Left lung (tissue), 4 donors: ENCODE measurements at regions not wholly inside any gene's neighbourhood (a gene's known extent, or its start where the extent isn't known, plus 50 kb on each side); places are given as distances from the start of the nearest gene placed in this dataset.
"Not testable (repeated sequence)": the region's sequence is repeated elsewhere in the genome, so short reads cannot be mapped to it uniquely, and the experiment has no call there.

ENCODE experiments used
- ATAC-seq: fragments of 200-7000 bp; cut with Tn5 transposase; one replicate; pipeline ENCODE4 v1.9.1; 2020; ENCODE audit warnings: moderate library complexity
- DNase-seq, 4 donors: peaks; one replicate each; pipeline ENCODE4 v3.0.0-alpha.2; 2013 to 2020
- H3K27ac ChIP-seq, 2 donors: fragments of 200-600 bp; sonication (generic) in 1 of 2; one replicate each; pipeline versions ENCODE4 v1.5.0 to v1.8.0; 2020 to 2021
- H3K27me3 ChIP-seq, 2 donors: fragments of 200-600 bp; sonication (generic) in 1 of 2; one replicate each; pipeline versions ENCODE4 v1.5.0 to v1.8.0; 2020 to 2021
- H3K36me3 ChIP-seq, 2 donors: fragments of 200-600 bp; sonication (generic) in 1 of 2; one replicate each; pipeline versions ENCODE4 v1.5.0 to v1.8.0; 2020 to 2021
- H3K4me1 ChIP-seq, 2 donors: fragments of 200-600 bp; one replicate each; pipeline ENCODE4 v1.8.0; 2021
- H3K4me3 ChIP-seq, 2 donors: fragments of 200-600 bp; sonication (generic) in 1 of 2; one replicate each; pipeline versions ENCODE4 v1.5.0 to v1.8.0; 2020 to 2021; ENCODE audit warnings: mild to moderate bottlenecking in 1 of 2
- H3K9me3 ChIP-seq, 2 donors: fragments of 200-600 bp; sonication (generic) in 1 of 2; one replicate each; pipeline versions ENCODE4 v1.5.0 to v1.8.0; 2020 to 2021
- CTCF ChIP-seq, 2 donors: fragments of 200-600 bp; sonication (generic) in 1 of 2; IDR thresholded peaks; one replicate each; pipeline versions ENCODE4 v1.5.0 to v1.8.0; 2021; ENCODE audit warnings: antibody characterized with exemption in 2 of 2
- intact Hi-C, 2 donors: fragments of 100-400 bp; cut with DNase I; formaldehyde crosslinking; loops; one replicate each; pipeline versions ENCODE4 v1.11.2 to v1.14.2; 2022
- donor health status: DM: no; HTN: yes; CAD: no.
- donor health status: DM: no; HTN: no; CAD: no.

- H3K36me3 ChIP-seq, intact Hi-C loops: not testable (repeated sequence)
Measured at GRCh38 chr1:223907943-223908587, 62.3 kb upstream of the TP53BP2 start.

GRCh38 chr1:223903221-223903620 is 57.5 kb upstream of the TP53BP2 start:
- H3K9me3 ChIP-seq, H3K27me3 ChIP-seq, H3K27ac ChIP-seq, H3K4me1 ChIP-seq, intact Hi-C loops, ATAC-seq, DNase-seq, H3K36me3 ChIP-seq, H3K4me3 ChIP-seq: not testable (repeated sequence)

More at GRCh38 chr1:223907943-223908587, 62.3 kb upstream of the TP53BP2 start:
- not testable (repeated sequence) for H3K4me3 ChIP-seq, ATAC-seq, DNase-seq, H3K27me3 ChIP-seq, H3K4me1 ChIP-seq, H3K27ac ChIP-seq, H3K9me3 ChIP-seq
- TF ChIP-seq CTCF (IDR thresholded peaks at IDR 0.05): peak in 1 of 2 donors; percentile 28

- H3K9me3 ChIP-seq, H3K4me3 ChIP-seq, H3K27ac ChIP-seq, H3K4me1 ChIP-seq, intact Hi-C loops, H3K27me3 ChIP-seq, ATAC-seq, DNase-seq, H3K36me3 ChIP-seq: not testable (repeated sequence)
Measured at GRCh38 chr1:223899775-223900174, 54.0 kb upstream of the TP53BP2 start.

- H3K27me3 ChIP-seq, H3K4me1 ChIP-seq, intact Hi-C loops, DNase-seq, H3K36me3 ChIP-seq, H3K27ac ChIP-seq, H3K4me3 ChIP-seq, ATAC-seq, H3K9me3 ChIP-seq: not testable (repeated sequence)
Measured at GRCh38 chr1:223897097-223897496, 51.4 kb upstream of the TP53BP2 start.

- ATAC-seq, DNase-seq, H3K4me3 ChIP-seq, H3K4me1 ChIP-seq, intact Hi-C loops, H3K27me3 ChIP-seq, H3K9me3 ChIP-seq, H3K36me3 ChIP-seq, H3K27ac ChIP-seq: not testable (repeated sequence)
Measured at GRCh38 chr1:223895950-223896349, 50.2 kb upstream of the TP53BP2 start.
